ENCODE measurements at regions not wholly inside any gene's neighbourhood (a gene's known extent, or its start where the extent isn't known, plus 50 kb on each side); places are given as distances from the start of the nearest gene placed in this dataset.
"Not testable (repeated sequence)": the region's sequence is repeated elsewhere in the genome, so short reads cannot be mapped to it uniquely, and the experiment has no call there.

GRCh38 chr5:106307265-106307664 is 1363.5 kb downstream of the EFNA5 start:
- DNase-seq (ENCODE audit: low read depth in 2 of 3, low spot score in 2 of 3), result no peak

GRCh38 chr5:106306313-106307028 is 1364.3 kb downstream of the EFNA5 start:
- no peak for DNase-seq (ENCODE audit: low read depth in 2 of 3, low spot score in 2 of 3)

GRCh38 chr5:106303911-106304310 is 1366.8 kb downstream of the EFNA5 start:
- no peak for DNase-seq (ENCODE audit: low read depth in 2 of 3, low spot score in 2 of 3)

- no peak for DNase-seq (ENCODE audit: low read depth in 2 of 3, low spot score in 2 of 3)
Observed at GRCh38 chr5:106292654-106293053, 1378.1 kb downstream of the EFNA5 start.

- no peak for DNase-seq (ENCODE audit: low read depth in 2 of 3, low spot score in 2 of 3)
Observed at GRCh38 chr5:106290841-106291240, 1379.9 kb downstream of the EFNA5 start.

- DNase-seq (ENCODE audit: low read depth in 2 of 3, low spot score in 2 of 3), result no peak
Observed at GRCh38 chr5:106288979-106289378, 1381.8 kb downstream of the EFNA5 start.

- DNase-seq (ENCODE audit: low read depth in 2 of 3, low spot score in 2 of 3), result no peak
Observed at GRCh38 chr5:106277540-106278096, 1393.1 kb downstream of the EFNA5 start.

GRCh38 chr5:106269252-106269843 is 1401.4 kb downstream of the EFNA5 start:
- peak in 2 of 3 donors; percentile 0 to 12 for DNase-seq (ENCODE audit: low read depth in 2 of 3, low spot score in 2 of 3)

- DNase-seq (ENCODE audit: low read depth in 2 of 3, low spot score in 2 of 3), result no peak
Observed at GRCh38 chr5:106267256-106267655, 1403.5 kb downstream of the EFNA5 start.

- no peak for DNase-seq (ENCODE audit: low read depth in 2 of 3, low spot score in 2 of 3)
Observed at GRCh38 chr5:106262395-106262794, 1408.3 kb downstream of the EFNA5 start.

- DNase-seq (ENCODE audit: low read depth in 2 of 3, low spot score in 2 of 3), result not testable (repeated sequence)
Observed at GRCh38 chr5:106259431-106260090, 1411.2 kb downstream of the EFNA5 start.

- DNase-seq (ENCODE audit: low read depth in 2 of 3, low spot score in 2 of 3), result no peak
Observed at GRCh38 chr5:106258591-106259125, 1412.1 kb downstream of the EFNA5 start.

GRCh38 chr5:106254784-106255183 is 1416.0 kb downstream of the EFNA5 start:
- DNase-seq (ENCODE audit: low read depth in 2 of 3, low spot score in 2 of 3), result no peak

GRCh38 chr5:106246044-106246745 is 1424.5 kb downstream of the EFNA5 start:
- DNase-seq (ENCODE audit: low read depth in 2 of 3, low spot score in 2 of 3), result not testable (repeated sequence)

- DNase-seq (ENCODE audit: low read depth in 2 of 3, low spot score in 2 of 3), result no peak
Observed at GRCh38 chr5:106241409-106241808, 1429.3 kb downstream of the EFNA5 start.

- no peak for DNase-seq (ENCODE audit: low read depth in 2 of 3, low spot score in 2 of 3)
Observed at GRCh38 chr5:106205916-106206571, 1464.7 kb downstream of the EFNA5 start.

GRCh38 chr5:106202035-106202434 is 1468.7 kb downstream of the EFNA5 start:
- DNase-seq (ENCODE audit: low read depth in 2 of 3, low spot score in 2 of 3), result no peak

GRCh38 chr5:106200971-106201370 is 1469.8 kb downstream of the EFNA5 start:
- DNase-seq (ENCODE audit: low read depth in 2 of 3, low spot score in 2 of 3), result no peak

GRCh38 chr5:106195679-106196474 is 1474.9 kb downstream of the EFNA5 start:
- DNase-seq (ENCODE audit: low read depth in 2 of 3, low spot score in 2 of 3), result no peak

Measured in hematopoietic multipotent progenitor cell (in vitro differentiated cells).